Transverse colon (tissue), 4 donors: ENCODE measurements at regions not wholly inside any gene's neighbourhood (a gene's known extent, or its start where the extent isn't known, plus 50 kb on each side); places are given as distances from the start of the nearest gene placed in this dataset.

Source experiments
- DNase-seq: peaks from one replicate; pipeline ENCODE4 v3.0.0-alpha.2; 2019
- H3K27ac ChIP-seq, 4 donors: fragments of 200-600 bp; sonication (generic); 2 replicates each; pipeline ENCODE4 v1.5.1; 2016 to 2018; ENCODE audit warnings: inconsistent platforms in 4 of 4
- H3K27me3 ChIP-seq: fragments of 200-600 bp; sonication (generic); 2 replicates; pipeline ENCODE4 v1.5.1; 2017; ENCODE audit warnings: inconsistent platforms
- H3K36me3 ChIP-seq, 4 donors: fragments of 200-600 bp; sonication (generic); 2 replicates each; pipeline ENCODE4 v1.5.1; 2017 to 2019; ENCODE audit warnings: inconsistent platforms in 4 of 4
- H3K4me1 ChIP-seq, 4 donors: fragments of 200-600 bp; sonication (generic); 2 replicates each; pipeline ENCODE4 v1.5.1; 2017 to 2020; ENCODE audit warnings: inconsistent platforms in 4 of 4
- H3K4me3 ChIP-seq, 4 donors: fragments of 200-600 bp; sonication (generic); 1 replicate in 1 of 4; 2 replicates in 3 of 4; pipeline versions ENCODE4 v1.5.1 to v1.6.1; 2017 to 2019; ENCODE audit warnings: inconsistent platforms in 4 of 4
- H3K9me3 ChIP-seq, 2 donors: fragments of 200-600 bp; sonication (generic); 2 replicates each; pipeline ENCODE4 v1.5.1; 2017 to 2019; ENCODE audit warnings: inconsistent platforms in 2 of 2
- CTCF ChIP-seq, 5 experiments: fragments of 200-600 bp in 3 of 5; fragments of 450-650 bp in 2 of 5; sonication (generic) in 3 of 5; IDR thresholded peaks; 1 replicate in 2 of 5; 2 replicates in 3 of 5; pipeline ENCODE4 v1.5.1; 2016 to 2017; ENCODE audit warnings: antibody characterized with exemption in 5 of 5, inconsistent platforms in 3 of 5, mild to moderate bottlenecking in 2 of 5, moderate library complexity in 1 of 5
- EP300 ChIP-seq: sonication (generic); formaldehyde crosslinking; IDR thresholded peaks from one replicate; pipeline ENCODE4 v1.6.1; 2017; ENCODE audit warnings: antibody characterized with exemption, low read depth
- POLR2A ChIP-seq: fragments of 450-650 bp; IDR thresholded peaks from one replicate; pipeline ENCODE4 v1.6.1; 2016; ENCODE audit warnings: antibody characterized with exemption, mild to moderate bottlenecking, moderate library complexity
- POLR2AphosphoS5 ChIP-seq, 3 donors: sonication (generic); formaldehyde crosslinking; IDR thresholded peaks; one replicate each; pipeline ENCODE4 v1.6.1; 2016; ENCODE audit warnings: antibody characterized with exemption in 3 of 3
- WGBS, 2 donors: methylation state at CpG; one replicate each; pipeline ENCODE4 v1.1.5; 2018; ENCODE audit warnings: low coverage in 1 of 2; 5-methylcytosine and 5-hydroxymethylcytosine counted together
- in situ Hi-C, 4 donors: fragments of 200-750 bp; cut with MboI; loops; one replicate each; pipeline versions ENCODE4 v1.15.0 to v1.15.1; 2017; ENCODE audit warnings: low sequenced_read_pairs in 3 of 4, low pct_ligation_motif_present in 1 of 4, low pct_unique_long_range_greater_than_20kb in 1 of 4
- intact Hi-C: fragments of 100-400 bp; cut with DNase I; formaldehyde crosslinking; loops from one replicate; pipeline ENCODE4 v1.15.1; 2023; ENCODE audit warnings: low total_unique reads

- H3K4me1 ChIP-seq = peaks cover 0 to under 1% (median 0%) of the 10 kb centered on the region in 4 donors
- no peak overlapping the region for H3K4me3 ChIP-seq
- peaks cover 0 to 15% of the 10 kb centered on the region in 2 donors for H3K9me3 ChIP-seq
- no peak for DNase-seq
- no peak overlapping the region for H3K27ac ChIP-seq
- in situ Hi-C loops = no loop called here
- intact Hi-C loops = no loop called here
- WGBS, 2 donors = 56 to 77% methylated on average over 3 of the region's 3 CpGs
- H3K36me3 ChIP-seq = no peaks in the 10 kb centered on the region
- H3K27me3 ChIP-seq = no peaks in the 10 kb centered on the region
- TF ChIP-seq EP300 = no peak
- no peak for TF ChIP-seq CTCF (IDR thresholded peaks at IDR 0.05)
- no peak for TF ChIP-seq POLR2A
- TF ChIP-seq POLR2AphosphoS5 (IDR thresholded peaks at IDR 0.05) = no peak
Measured at GRCh38 chr15:95175914-95176658, 944.7 kb downstream of the MCTP2 start.

DNA sequence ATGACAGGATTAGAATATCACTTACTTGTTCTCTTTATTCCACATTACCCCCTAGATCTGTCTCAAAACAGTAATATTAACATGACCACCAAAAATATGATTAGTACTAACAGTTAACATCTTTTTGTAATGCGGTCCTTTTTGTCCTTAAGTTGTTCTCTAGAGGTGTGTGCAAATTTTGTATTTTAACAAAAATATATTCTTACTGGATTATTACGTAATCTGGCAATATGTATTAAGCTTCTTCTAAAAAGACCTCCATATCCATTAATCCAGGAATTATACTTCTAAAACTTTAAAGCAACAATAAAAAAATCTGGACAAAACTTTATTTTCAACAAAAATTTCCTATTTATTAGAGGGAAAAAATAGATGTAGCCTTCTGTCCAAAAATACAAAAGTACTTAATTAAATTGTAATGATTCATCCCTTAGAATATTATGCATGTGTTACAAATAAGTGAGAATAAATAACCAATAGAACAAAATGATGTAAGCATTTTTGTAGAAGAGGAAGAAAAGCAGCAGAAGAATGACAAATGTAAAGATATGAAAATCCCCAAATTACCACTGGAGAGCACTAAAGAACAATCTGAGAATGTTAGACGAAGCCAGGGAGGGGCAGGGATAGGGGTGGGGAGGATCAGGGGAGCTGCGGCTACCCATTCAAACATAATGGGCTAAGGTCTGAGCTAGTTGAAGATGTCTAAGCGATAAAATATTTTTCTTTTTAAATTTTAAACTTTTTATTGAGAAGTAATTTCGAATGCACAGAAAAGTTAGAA, 945.6 kb downstream of the MCTP2 start:
- Histone ChIP-seq H3K36me3 (no peaks in the 10 kb centered on the region), H3K4me3 (no peak overlapping the region), H3K27me3 (no peaks in the 10 kb centered on the region), H3K27ac (no peak overlapping the region), H3K9me3 (peaks cover 0 to 15% of the 10 kb centered on the region in 2 donors), H3K4me1 (no peaks in the 10 kb centered on the region)
- no peak for DNase-seq
- in situ Hi-C loops (no loop called here), intact Hi-C loops (no loop called here)
- WGBS, 2 donors = 75 to 80% methylated on average over 6 of the region's 6 CpGs
- TF ChIP-seq CTCF (IDR thresholded peaks at IDR 0.05) = no peak
- no peak for TF ChIP-seq POLR2A
- no peak for TF ChIP-seq EP300
- TF ChIP-seq POLR2AphosphoS5 (IDR thresholded peaks at IDR 0.05) = no peak

DNA sequence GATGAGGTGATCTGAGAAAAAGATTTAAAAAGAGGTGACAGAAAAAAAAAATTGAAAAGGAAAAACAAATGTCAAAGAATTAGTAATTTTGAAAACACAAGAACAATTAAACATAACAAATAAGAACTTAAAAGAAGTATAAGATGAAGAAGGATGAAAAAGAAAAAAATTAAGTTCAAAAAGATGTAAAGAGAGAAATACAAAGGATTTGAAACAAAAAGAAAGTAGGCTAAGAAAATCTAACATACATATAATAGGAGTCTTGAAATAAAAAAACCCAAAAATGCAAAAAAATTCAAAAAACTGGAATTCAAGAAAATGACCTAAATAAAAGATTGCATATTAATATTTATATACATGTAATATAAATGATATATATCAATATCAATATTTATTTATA, 949.2 kb downstream of the MCTP2 start:
- Histone ChIP-seq H3K9me3 (peaks cover 0 to 15% of the 10 kb centered on the region in 2 donors), H3K4me1 (no peaks in the 10 kb centered on the region), H3K27me3 (no peaks in the 10 kb centered on the region), H3K36me3 (no peaks in the 10 kb centered on the region), H3K4me3 (no peak overlapping the region), H3K27ac (no peak overlapping the region)
- no peak for TF ChIP-seq EP300
- intact Hi-C loops = no loop called here
- in situ Hi-C loops = no loop called here
- no peak for DNase-seq

DNA sequence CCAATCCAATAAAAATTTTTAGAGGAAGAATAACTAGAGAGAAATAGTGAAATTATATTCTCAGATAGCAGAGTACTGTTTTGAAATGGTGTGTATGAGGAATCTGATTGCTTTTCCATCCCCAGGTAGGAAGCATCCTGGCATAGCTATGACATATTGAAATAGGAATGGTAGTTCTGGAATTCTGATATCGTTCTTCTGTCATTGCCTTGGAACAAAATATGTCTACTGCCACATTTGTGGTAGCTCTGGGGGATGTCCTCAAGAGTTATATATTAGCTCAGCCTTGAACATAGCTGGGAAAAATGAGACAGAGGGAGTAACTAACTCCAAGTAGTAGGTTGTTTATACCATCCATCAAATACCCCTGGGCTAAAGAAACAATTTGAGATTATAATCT, 950.7 kb downstream of the MCTP2 start:
- TF ChIP-seq POLR2AphosphoS5 (IDR thresholded peaks at IDR 0.05) (no peak), EP300 (no peak), CTCF (IDR thresholded peaks at IDR 0.05) (no peak), POLR2A (no peak)
- peaks cover 0 to 15% of the 10 kb centered on the region in 2 donors for H3K9me3 ChIP-seq
- in situ Hi-C loops = no loop called here
- H3K27ac ChIP-seq = no peak overlapping the region
- intact Hi-C loops = no loop called here
- no peaks in the 10 kb centered on the region for H3K27me3 ChIP-seq
- H3K4me3 ChIP-seq = no peak overlapping the region
- 77 to 90% methylated on average over 1 of the region's 1 CpG for WGBS, 2 donors
- no peaks in the 10 kb centered on the region for H3K4me1 ChIP-seq
- DNase-seq = no peak
- H3K36me3 ChIP-seq = no peaks in the 10 kb centered on the region
